ENCODE measurements at regions not wholly inside any gene's neighbourhood (a gene's known extent, or its start where the extent isn't known, plus 50 kb on each side); places are given as distances from the start of the nearest gene placed in this dataset.

GRCh38 chr21:41623945-41624344 is 116.0 kb upstream of the TMPRSS2 start:
- Histone ChIP-seq H3K4me3 (ENCODE audit: low read length) (no peak overlapping the region), H3F3A (ENCODE audit: control insufficient read depth, insufficient read depth) (no peaks in the 10 kb centered on the region), H4K20me1 (ENCODE audit: control insufficient read depth, insufficient read depth, low read depth, low read length) (no peaks in the 10 kb centered on the region), H3K27ac (ENCODE audit: low read depth, low read length) (no peak overlapping the region), H3K36me3 (ENCODE audit: control insufficient read depth, low read length) (no peaks in the 10 kb centered on the region), H3K79me2 (ENCODE audit: control insufficient read depth, low read length) (no peaks in the 10 kb centered on the region), H3K4me2 (ENCODE audit: low read length) (no peak overlapping the region), H3K9me3 (ENCODE audit: control insufficient read depth, insufficient read depth, low read length) (no peaks in the 10 kb centered on the region), H3K9me2 (replicated peaks; ENCODE audit: control insufficient read depth, low read length) (no peaks in the 10 kb centered on the region), H3K27me3 (ENCODE audit: control insufficient read depth, low read length) (no peaks in the 10 kb centered on the region), H3K4me1 (ENCODE audit: control insufficient read depth, low read length) (no peaks in the 10 kb centered on the region)
- TF ChIP-seq, protein P1, sequence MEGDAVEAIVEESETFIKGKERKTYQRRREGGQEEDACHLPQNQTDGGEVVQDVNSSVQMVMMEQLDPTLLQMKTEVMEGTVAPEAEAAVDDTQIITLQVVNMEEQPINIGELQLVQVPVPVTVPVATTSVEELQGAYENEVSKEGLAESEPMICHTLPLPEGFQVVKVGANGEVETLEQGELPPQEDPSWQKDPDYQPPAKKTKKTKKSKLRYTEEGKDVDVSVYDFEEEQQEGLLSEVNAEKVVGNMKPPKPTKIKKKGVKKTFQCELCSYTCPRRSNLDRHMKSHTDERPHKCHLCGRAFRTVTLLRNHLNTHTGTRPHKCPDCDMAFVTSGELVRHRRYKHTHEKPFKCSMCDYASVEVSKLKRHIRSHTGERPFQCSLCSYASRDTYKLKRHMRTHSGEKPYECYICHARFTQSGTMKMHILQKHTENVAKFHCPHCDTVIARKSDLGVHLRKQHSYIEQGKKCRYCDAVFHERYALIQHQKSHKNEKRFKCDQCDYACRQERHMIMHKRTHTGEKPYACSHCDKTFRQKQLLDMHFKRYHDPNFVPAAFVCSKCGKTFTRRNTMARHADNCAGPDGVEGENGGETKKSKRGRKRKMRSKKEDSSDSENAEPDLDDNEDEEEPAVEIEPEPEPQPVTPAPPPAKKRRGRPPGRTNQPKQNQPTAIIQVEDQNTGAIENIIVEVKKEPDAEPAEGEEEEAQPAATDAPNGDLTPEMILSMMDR (IDR thresholded peaks at IDR 0.05; ENCODE audit: low read depth, low read length, poor library complexity, severe bottlenecking): no peak
- no peak for TF ChIP-seq EZH2phosphoT487 (IDR thresholded peaks at IDR 0.05; ENCODE audit: borderline replicate concordance, low read length)

- H3K27ac ChIP-seq (ENCODE audit: low read depth, low read length): no peak overlapping the region
- no peaks in the 10 kb centered on the region for H3K36me3 ChIP-seq (ENCODE audit: control insufficient read depth, low read length)
- H3K9me3 ChIP-seq (ENCODE audit: control insufficient read depth, insufficient read depth, low read length): no peaks in the 10 kb centered on the region
- no peaks in the 10 kb centered on the region for H3K4me1 ChIP-seq (ENCODE audit: control insufficient read depth, low read length)
- no peaks in the 10 kb centered on the region; the same call in 1 of the 2 replicates for H3K27me3 ChIP-seq (ENCODE audit: control insufficient read depth, low read length)
- H3K4me2 ChIP-seq (ENCODE audit: low read length): no peak overlapping the region
- no peaks in the 10 kb centered on the region for H3K9me2 ChIP-seq (replicated peaks; ENCODE audit: control insufficient read depth, low read length)
- H3K79me2 ChIP-seq (ENCODE audit: control insufficient read depth, low read length): no peaks in the 10 kb centered on the region
- H3F3A ChIP-seq (ENCODE audit: control insufficient read depth, insufficient read depth): no peaks in the 10 kb centered on the region
- TF ChIP-seq, protein P1 (IDR thresholded peaks at IDR 0.05; ENCODE audit: low read depth, low read length, poor library complexity, severe bottlenecking): no peak
- no peak for TF ChIP-seq EZH2phosphoT487 (IDR thresholded peaks at IDR 0.05; ENCODE audit: borderline replicate concordance, low read length)
- no peak overlapping the region for H3K4me3 ChIP-seq (ENCODE audit: low read length)
- H4K20me1 ChIP-seq (ENCODE audit: control insufficient read depth, insufficient read depth, low read depth, low read length): no peaks in the 10 kb centered on the region
These were observed 115.0 kb upstream of the TMPRSS2 start for GRCh38 chr21:41622831-41623548.

- no peaks in the 10 kb centered on the region; the same call in 1 of the 2 replicates for H3K27me3 ChIP-seq (ENCODE audit: control insufficient read depth, low read length)
- H3K4me2 ChIP-seq (ENCODE audit: low read length): no peak overlapping the region
- no peak for TF ChIP-seq EZH2phosphoT487 (IDR thresholded peaks at IDR 0.05; ENCODE audit: borderline replicate concordance, low read length)
- no peaks in the 10 kb centered on the region for H3K9me3 ChIP-seq (ENCODE audit: control insufficient read depth, insufficient read depth, low read length)
- no peaks in the 10 kb centered on the region for H3F3A ChIP-seq (ENCODE audit: control insufficient read depth, insufficient read depth)
- no peaks in the 10 kb centered on the region for H3K4me1 ChIP-seq (ENCODE audit: control insufficient read depth, low read length)
- H3K9me2 ChIP-seq (replicated peaks; ENCODE audit: control insufficient read depth, low read length): no peaks in the 10 kb centered on the region
- no peaks in the 10 kb centered on the region for H3K79me2 ChIP-seq (ENCODE audit: control insufficient read depth, low read length)
- H3K4me3 ChIP-seq (ENCODE audit: low read length): no peak overlapping the region
- H4K20me1 ChIP-seq (ENCODE audit: control insufficient read depth, insufficient read depth, low read depth, low read length): no peaks in the 10 kb centered on the region
- no peaks in the 10 kb centered on the region for H3K36me3 ChIP-seq (ENCODE audit: control insufficient read depth, low read length)
- H3K27ac ChIP-seq (ENCODE audit: low read depth, low read length): no peak overlapping the region
These were observed 114.2 kb upstream of the TMPRSS2 start for GRCh38 chr21:41622201-41622600.

DNA sequence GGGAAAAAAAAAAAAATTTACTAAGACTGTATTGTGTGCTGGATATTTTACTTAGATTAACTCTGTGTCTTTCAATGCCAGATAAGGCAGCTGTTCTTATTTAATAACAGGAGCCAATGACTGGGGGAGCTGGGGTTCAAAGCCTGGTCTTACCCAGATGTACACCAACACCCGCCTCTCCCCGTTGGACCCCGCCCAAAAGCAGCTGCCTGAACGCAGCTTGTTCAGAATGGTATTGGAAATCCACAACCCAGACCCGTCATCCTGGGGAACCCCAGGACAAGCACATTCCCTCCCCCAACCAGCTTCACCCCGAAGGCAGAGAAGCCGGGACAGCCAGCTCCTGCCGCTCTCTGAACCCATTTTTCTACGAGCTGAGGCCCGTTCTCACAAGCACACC is 113.6 kb upstream of the TMPRSS2 start:
- H3K9me2 ChIP-seq (replicated peaks; ENCODE audit: control insufficient read depth, low read length): no peaks in the 10 kb centered on the region
- no peak overlapping the region for H3K27ac ChIP-seq (ENCODE audit: low read depth, low read length)
- no peaks in the 10 kb centered on the region for H4K20me1 ChIP-seq (ENCODE audit: control insufficient read depth, insufficient read depth, low read depth, low read length)
- no peaks in the 10 kb centered on the region for H3F3A ChIP-seq (ENCODE audit: control insufficient read depth, insufficient read depth)
- no peaks in the 10 kb centered on the region for H3K9me3 ChIP-seq (ENCODE audit: control insufficient read depth, insufficient read depth, low read length)
- no peak for TF ChIP-seq EZH2phosphoT487 (IDR thresholded peaks at IDR 0.05; ENCODE audit: borderline replicate concordance, low read length)
- TF ChIP-seq, protein P1 (IDR thresholded peaks at IDR 0.05; ENCODE audit: low read depth, low read length, poor library complexity, severe bottlenecking): no peak
- no peaks in the 10 kb centered on the region for H3K79me2 ChIP-seq (ENCODE audit: control insufficient read depth, low read length)
- H3K4me3 ChIP-seq (ENCODE audit: low read length): no peak overlapping the region
- no peaks in the 10 kb centered on the region for H3K4me1 ChIP-seq (ENCODE audit: control insufficient read depth, low read length)
- H3K27me3 ChIP-seq (ENCODE audit: control insufficient read depth, low read length): no peaks in the 10 kb centered on the region; the same call in 1 of the 2 replicates
- H3K36me3 ChIP-seq (ENCODE audit: control insufficient read depth, low read length): no peaks in the 10 kb centered on the region
- no peak overlapping the region for H3K4me2 ChIP-seq (ENCODE audit: low read length)
